GM23338 (cell line): ENCODE measurements at regions not wholly inside any gene's neighbourhood (a gene's known extent, or its start where the extent isn't known, plus 50 kb on each side); places are given as distances from the start of the nearest gene placed in this dataset.
"Not testable (repeated sequence)": the region's sequence is repeated elsewhere in the genome, so short reads cannot be mapped to it uniquely, and the experiment has no call there.

Experiments
- ATAC-seq: fragments of 200-7000 bp; cut with Tn5 transposase; 3 replicates; pipeline ENCODE4 v1.9.1; 2020
- DNase-seq: peaks from one replicate; pipeline ENCODE4 v3.0.0-alpha.2; 2015; ENCODE audit warnings: low spot score
- H2AFZ ChIP-seq: fragments of 200-600 bp; sonication (generic); 2 replicates; pipeline ENCODE4 v1.8.0; 2016; ENCODE audit warnings: antibody characterized with exemption, mild to moderate bottlenecking, moderate library complexity
- H3F3A ChIP-seq: fragments of 200-600 bp; sonication (generic); replicated peaks from 2 replicates; pipeline ENCODE4 v1.8.0; 2017; ENCODE audit warnings: antibody characterized with exemption, mixed run types, low read depth
- H3K27ac ChIP-seq: fragments of 200-600 bp; sonication (generic); 2 replicates; pipeline ENCODE4 v1.6.1; 2016; ENCODE audit warnings: low read depth
- H3K27me3 ChIP-seq: fragments of 200-600 bp; sonication (generic); 2 replicates; pipeline ENCODE4 v1.8.0; 2016; ENCODE audit warnings: mild to moderate bottlenecking, mixed run types, moderate library complexity; ENCODE audit not compliant: insufficient read depth
- H3K36me3 ChIP-seq: fragments of 200-600 bp; sonication (generic); 2 replicates; pipeline ENCODE4 v1.8.0; 2016; ENCODE audit warnings: mild to moderate bottlenecking; ENCODE audit not compliant: insufficient read depth
- H3K4me1 ChIP-seq: fragments of 200-600 bp; sonication (generic); 2 replicates; pipeline ENCODE4 v1.8.0; 2016; ENCODE audit warnings: mild to moderate bottlenecking, moderate library complexity; ENCODE audit not compliant: insufficient read depth
- H3K4me2 ChIP-seq: fragments of 200-600 bp; sonication (generic); 2 replicates; pipeline ENCODE4 v1.7.1; 2017; ENCODE audit warnings: mixed run types
- H3K4me3 ChIP-seq: fragments of 200-600 bp; sonication (generic); 2 replicates; pipeline ENCODE4 v1.6.1; 2016; ENCODE audit warnings: mixed run types
- H3K79me2 ChIP-seq: fragments of 200-600 bp; sonication (generic); replicated peaks from 2 replicates; pipeline ENCODE4 v1.8.0; 2017; ENCODE audit warnings: mild to moderate bottlenecking; ENCODE audit not compliant: insufficient read depth
- H3K9me2 ChIP-seq: fragments of 200-600 bp; sonication (generic); 2 replicates; pipeline ENCODE4 v1.8.0; 2017; ENCODE audit not compliant: insufficient read depth
- H4K20me1 ChIP-seq: fragments of 200-600 bp; sonication (generic); replicated peaks from 2 replicates; pipeline ENCODE4 v1.8.0; 2017; ENCODE audit warnings: mild to moderate bottlenecking; ENCODE audit not compliant: insufficient read depth
- H3K27ac Mint-ChIP-seq: 2 replicates; pipeline ENCODE4 v1.8.0; 2020; ENCODE audit warnings: inconsistent platforms, mild to moderate bottlenecking, moderate library complexity, mixed read lengths
- H3K27me3 Mint-ChIP-seq: 3 replicates; pipeline ENCODE4 v1.8.0; 2022; ENCODE audit warnings: low read depth, mild to moderate bottlenecking, moderate library complexity, mixed read lengths, inconsistent platforms; ENCODE audit not compliant: insufficient read depth, poor library complexity
- H3K36me3 Mint-ChIP-seq: 3 replicates; pipeline ENCODE4 v1.8.0; 2021; ENCODE audit warnings: low read depth, mild to moderate bottlenecking, inconsistent platforms, moderate library complexity, mixed read lengths
- H3K4me1 Mint-ChIP-seq: 3 replicates; pipeline ENCODE4 v1.8.0; 2020; ENCODE audit warnings: mild to moderate bottlenecking, inconsistent platforms, mixed read lengths
- H3K4me3 Mint-ChIP-seq: 3 replicates; pipeline ENCODE4 v1.8.0; 2021; ENCODE audit warnings: moderate library complexity, mild to moderate bottlenecking, inconsistent platforms, mixed read lengths
- H3K9me3 Mint-ChIP-seq: 3 replicates; pipeline ENCODE4 v1.8.0; 2020; ENCODE audit warnings: moderate library complexity, mild to moderate bottlenecking, inconsistent platforms, mixed read lengths
- ETS1 ChIP-seq: IDR thresholded peaks from 2 replicates; pipeline ENCODE4 v1.6.1; 2016; ENCODE audit warnings: antibody characterized with exemption
- EZH2 ChIP-seq: fragments of 200-600 bp; sonication (generic); IDR thresholded peaks from one replicate; pipeline ENCODE4 v1.8.0; 2017; ENCODE audit warnings: antibody characterized with exemption, mild to moderate bottlenecking, low read depth; ENCODE audit not compliant: unreplicated experiment
- EZH2phosphoT487 ChIP-seq: fragments of 200-600 bp; sonication (generic); IDR thresholded peaks from one replicate; pipeline ENCODE4 v1.8.1; 2018; ENCODE audit warnings: antibody characterized with exemption; ENCODE audit not compliant: unreplicated experiment
- JUNB ChIP-seq: IDR thresholded peaks from one replicate; pipeline ENCODE4 v1.6.1; 2016; ENCODE audit warnings: antibody characterized with exemption; ENCODE audit not compliant: unreplicated experiment
- STAT1 ChIP-seq: IDR thresholded peaks from one replicate; pipeline ENCODE4 v1.6.1; 2016; ENCODE audit warnings: antibody characterized with exemption; ENCODE audit not compliant: unreplicated experiment
- ZNF114 ChIP-seq: fragments of 250-450 bp; sonication (Bioruptor Pico); IDR thresholded peaks from 2 replicates; pipeline ENCODE4 v1.5.0; 2020; ENCODE audit warnings: mild to moderate bottlenecking, moderate library complexity
- ZNF331 ChIP-seq: fragments of 250-450 bp; sonication (Bioruptor Pico); IDR thresholded peaks from 2 replicates; pipeline ENCODE4 v1.5.0; 2020; ENCODE audit warnings: low read depth, mild to moderate bottlenecking, moderate library complexity
- TF ChIP-seq, protein P1 (sequence below), 2 experiments: fragments of 200-600 bp in 1 of 2; sonication (generic) in 1 of 2; conservative IDR thresholded peaks; 2 replicates each; pipeline versions ENCODE4 v1.5.1 to v1.6.1; 2016 to 2017; ENCODE audit warnings: antibody characterized with exemption in 2 of 2, low read depth in 2 of 2, mild to moderate bottlenecking in 2 of 2, moderate library complexity in 1 of 2

- TF ChIP-seq, protein P1, sequence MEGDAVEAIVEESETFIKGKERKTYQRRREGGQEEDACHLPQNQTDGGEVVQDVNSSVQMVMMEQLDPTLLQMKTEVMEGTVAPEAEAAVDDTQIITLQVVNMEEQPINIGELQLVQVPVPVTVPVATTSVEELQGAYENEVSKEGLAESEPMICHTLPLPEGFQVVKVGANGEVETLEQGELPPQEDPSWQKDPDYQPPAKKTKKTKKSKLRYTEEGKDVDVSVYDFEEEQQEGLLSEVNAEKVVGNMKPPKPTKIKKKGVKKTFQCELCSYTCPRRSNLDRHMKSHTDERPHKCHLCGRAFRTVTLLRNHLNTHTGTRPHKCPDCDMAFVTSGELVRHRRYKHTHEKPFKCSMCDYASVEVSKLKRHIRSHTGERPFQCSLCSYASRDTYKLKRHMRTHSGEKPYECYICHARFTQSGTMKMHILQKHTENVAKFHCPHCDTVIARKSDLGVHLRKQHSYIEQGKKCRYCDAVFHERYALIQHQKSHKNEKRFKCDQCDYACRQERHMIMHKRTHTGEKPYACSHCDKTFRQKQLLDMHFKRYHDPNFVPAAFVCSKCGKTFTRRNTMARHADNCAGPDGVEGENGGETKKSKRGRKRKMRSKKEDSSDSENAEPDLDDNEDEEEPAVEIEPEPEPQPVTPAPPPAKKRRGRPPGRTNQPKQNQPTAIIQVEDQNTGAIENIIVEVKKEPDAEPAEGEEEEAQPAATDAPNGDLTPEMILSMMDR (conservative IDR thresholded peaks at IDR 0.05; ENCODE audit: low read depth in 2 of 2) = no peak
Measured at GRCh38 chr1:99371413-99371812, 107.1 kb downstream of the PLPPR4 start (continued).

GRCh38 chr1:99374109-99374508 lies 109.8 kb downstream of the PLPPR4 start:
- no peaks in the 10 kb centered on the region for H3K9me2 ChIP-seq
- H2AFZ ChIP-seq = 0 out of 2 replicates have a peak overlapping the region, but pooled peaks have one; percentile 9
- no peaks in the 10 kb centered on the region for H3K36me3 ChIP-seq

GRCh38 chr1:99374693-99375092 lies 110.4 kb downstream of the PLPPR4 start:
- H3K27me3 ChIP-seq, H3K4me2 ChIP-seq, H3K4me1 ChIP-seq, H3K9me3 Mint-ChIP-seq, H3K36me3 Mint-ChIP-seq, H3F3A ChIP-seq, DNase-seq, H3K4me1 Mint-ChIP-seq, H3K4me3 Mint-ChIP-seq, H2AFZ ChIP-seq, H3K27ac ChIP-seq, H3K36me3 ChIP-seq, H3K9me2 ChIP-seq, H3K27ac Mint-ChIP-seq, H3K27me3 Mint-ChIP-seq, H3K79me2 ChIP-seq, H3K4me3 ChIP-seq, H4K20me1 ChIP-seq, ATAC-seq: not testable (repeated sequence)

More at GRCh38 chr1:99374109-99374508, 109.8 kb downstream of the PLPPR4 start:
- no peaks in the 10 kb centered on the region for H4K20me1 ChIP-seq
- no peak for TF ChIP-seq ETS1
- no peak for TF ChIP-seq ZNF114 (CRISPR knock-in tag)
- TF ChIP-seq, protein P1 (conservative IDR thresholded peaks at IDR 0.05; ENCODE audit: low read depth in 2 of 2) = no peak
- no peak for TF ChIP-seq EZH2phosphoT487
- TF ChIP-seq JUNB = no peak
- TF ChIP-seq ZNF331 = no peak
- TF ChIP-seq EZH2 = no peak
- no peak for TF ChIP-seq STAT1
- Mint-ChIP-seq H3K36me3 (no peaks in the 10 kb centered on the region), H3K27me3 (no peaks in the 10 kb centered on the region), H3K9me3 (no peaks in the 10 kb centered on the region; the same call in 2 of the 3 replicates), H3K4me3 (no peak overlapping the region), H3K27ac (no peak overlapping the region), H3K4me1 (no peaks in the 10 kb centered on the region)
- H3K27ac ChIP-seq = no peak overlapping the region
- no peak overlapping the region for H3K4me3 ChIP-seq
- no peaks in the 10 kb centered on the region for H3F3A ChIP-seq
- H3K79me2 ChIP-seq = no peaks in the 10 kb centered on the region
- no peak for DNase-seq
- H3K27me3 ChIP-seq = no peaks in the 10 kb centered on the region
- ATAC-seq = no peak
- H3K4me1 ChIP-seq = no peaks in the 10 kb centered on the region
- H3K4me2 ChIP-seq = no peak overlapping the region
